ENCODE measurements at regions not wholly inside any gene's neighbourhood (a gene's known extent, or its start where the extent isn't known, plus 50 kb on each side); places are given as distances from the start of the nearest gene placed in this dataset.
"Not testable (repeated sequence)": the region's sequence is repeated elsewhere in the genome, so short reads cannot be mapped to it uniquely, and the experiment has no call there.

DNA sequence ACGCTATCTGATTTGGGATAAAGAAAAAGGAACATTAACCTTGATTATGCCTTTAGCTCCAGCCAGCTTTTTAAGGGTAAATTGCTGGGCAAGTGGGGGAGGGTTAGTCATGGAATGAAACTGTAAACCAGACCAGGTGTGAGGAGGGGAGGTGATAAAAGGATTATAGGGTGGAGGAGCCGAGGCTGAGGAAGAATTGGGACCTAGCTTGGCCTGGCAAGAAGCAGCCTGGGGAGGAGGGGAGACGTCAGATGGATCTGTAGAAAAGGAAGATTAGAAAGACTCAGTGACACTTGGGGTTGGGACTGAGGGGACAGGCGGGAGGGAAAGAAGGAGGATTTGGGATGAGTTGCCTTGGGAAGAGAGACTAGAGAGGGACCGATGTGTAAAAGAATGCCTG, 590.8 kb upstream of the MDGA2 start:
- TF ChIP-seq, protein P1, sequence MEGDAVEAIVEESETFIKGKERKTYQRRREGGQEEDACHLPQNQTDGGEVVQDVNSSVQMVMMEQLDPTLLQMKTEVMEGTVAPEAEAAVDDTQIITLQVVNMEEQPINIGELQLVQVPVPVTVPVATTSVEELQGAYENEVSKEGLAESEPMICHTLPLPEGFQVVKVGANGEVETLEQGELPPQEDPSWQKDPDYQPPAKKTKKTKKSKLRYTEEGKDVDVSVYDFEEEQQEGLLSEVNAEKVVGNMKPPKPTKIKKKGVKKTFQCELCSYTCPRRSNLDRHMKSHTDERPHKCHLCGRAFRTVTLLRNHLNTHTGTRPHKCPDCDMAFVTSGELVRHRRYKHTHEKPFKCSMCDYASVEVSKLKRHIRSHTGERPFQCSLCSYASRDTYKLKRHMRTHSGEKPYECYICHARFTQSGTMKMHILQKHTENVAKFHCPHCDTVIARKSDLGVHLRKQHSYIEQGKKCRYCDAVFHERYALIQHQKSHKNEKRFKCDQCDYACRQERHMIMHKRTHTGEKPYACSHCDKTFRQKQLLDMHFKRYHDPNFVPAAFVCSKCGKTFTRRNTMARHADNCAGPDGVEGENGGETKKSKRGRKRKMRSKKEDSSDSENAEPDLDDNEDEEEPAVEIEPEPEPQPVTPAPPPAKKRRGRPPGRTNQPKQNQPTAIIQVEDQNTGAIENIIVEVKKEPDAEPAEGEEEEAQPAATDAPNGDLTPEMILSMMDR (IDR thresholded peaks at IDR 0.05; ENCODE audit: low read length): not testable (repeated sequence)
- not testable (repeated sequence) for TF ChIP-seq EZH2 (IDR thresholded peaks at IDR 0.05; ENCODE audit: borderline replicate concordance, low read length)
